Left ventricle myocardium inferior (tissue), 1 donor: ENCODE measurements at regions not wholly inside any gene's neighbourhood (a gene's known extent, or its start where the extent isn't known, plus 50 kb on each side); places are given as distances from the start of the nearest gene placed in this dataset.
"Not testable (repeated sequence)": the region's sequence is repeated elsewhere in the genome, so short reads cannot be mapped to it uniquely, and the experiment has no call there.

ENCODE experiments used
- DNase-seq: peaks from one replicate; pipeline ENCODE4 v3.0.0-alpha.2; 2020
- H3K27ac ChIP-seq: fragments of 200-600 bp; replicated peaks from 2 replicates; pipeline ENCODE4 v1.8.0; 2021
- H3K27me3 ChIP-seq: fragments of 200-600 bp; 2 replicates; pipeline ENCODE4 v1.8.0; 2021; ENCODE audit warnings: low read depth
- H3K36me3 ChIP-seq: fragments of 200-600 bp; 2 replicates; pipeline ENCODE4 v1.8.0; 2021
- H3K4me1 ChIP-seq: fragments of 200-600 bp; 2 replicates; pipeline ENCODE4 v1.8.0; 2021
- H3K4me3 ChIP-seq: fragments of 200-600 bp; 2 replicates; pipeline ENCODE4 v1.8.0; 2021; ENCODE audit warnings: mild to moderate bottlenecking, moderate library complexity
- H3K9me3 ChIP-seq: fragments of 200-600 bp; replicated peaks from 2 replicates; pipeline ENCODE4 v1.8.0; 2021
- CTCF ChIP-seq: fragments of 200-600 bp; IDR thresholded peaks from 2 replicates; pipeline ENCODE4 v1.8.0; 2021; ENCODE audit warnings: antibody characterized with exemption, mild to moderate bottlenecking, borderline replicate concordance
- intact Hi-C: fragments of 100-400 bp; cut with micrococcal nuclease; formaldehyde crosslinking; loops from one replicate; pipeline ENCODE4 v1.11.0; 2022
- donor health status: DM: no; HTN: yes; CAD: no; lungs with severe emphysema.

DNA sequence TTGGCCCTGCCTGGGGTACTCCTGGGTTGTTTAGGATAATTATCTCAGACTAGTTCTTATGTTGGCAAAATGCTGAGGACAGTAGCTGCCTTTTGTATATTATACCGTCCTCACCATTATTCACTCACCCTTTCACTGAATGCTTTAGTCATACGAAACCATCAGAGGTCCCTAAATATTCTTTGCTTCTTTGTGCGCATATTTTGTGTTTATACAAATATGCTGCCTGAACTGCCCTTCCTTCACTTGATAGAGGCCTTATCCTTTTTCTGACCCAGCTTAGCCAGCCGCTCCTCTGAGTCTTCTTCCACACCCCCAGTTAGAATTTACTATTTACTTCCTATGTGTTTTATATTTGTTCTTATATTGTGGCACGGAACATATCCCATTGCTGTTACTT, 70.2 kb upstream of the OSBPL3 start:
- intact Hi-C loops, result no loop called here
- TF ChIP-seq CTCF, result no peak
- no peak overlapping the region for H3K27ac ChIP-seq
- no peaks in the 10 kb centered on the region for H3K9me3 ChIP-seq
- DNase-seq, result no peak
- H3K4me1 ChIP-seq, result no peaks in the 10 kb centered on the region
- no peaks in the 10 kb centered on the region for H3K36me3 ChIP-seq
- peaks cover 7% of the 10 kb centered on the region for H3K27me3 ChIP-seq
- H3K4me3 ChIP-seq, result no peak overlapping the region

DNA sequence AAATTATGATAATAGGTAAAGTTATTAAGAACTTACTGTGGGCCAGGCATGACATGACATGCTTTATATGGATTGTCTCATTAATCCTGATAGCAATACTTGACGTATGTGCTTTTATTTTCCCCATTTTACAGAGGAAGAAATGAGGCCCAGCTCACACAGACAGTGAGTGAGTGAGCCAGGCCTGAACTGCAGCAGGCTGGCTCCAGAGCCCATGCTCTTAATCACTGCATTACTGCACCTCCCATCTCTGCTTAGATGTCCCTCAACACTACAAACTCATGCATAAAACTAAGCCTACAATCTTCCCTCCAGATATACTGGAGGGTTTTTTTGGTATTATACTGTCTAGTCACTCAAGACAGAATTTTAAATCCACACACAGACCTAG, 68.5 kb upstream of the OSBPL3 start:
- TF ChIP-seq CTCF, result no peak

DNA sequence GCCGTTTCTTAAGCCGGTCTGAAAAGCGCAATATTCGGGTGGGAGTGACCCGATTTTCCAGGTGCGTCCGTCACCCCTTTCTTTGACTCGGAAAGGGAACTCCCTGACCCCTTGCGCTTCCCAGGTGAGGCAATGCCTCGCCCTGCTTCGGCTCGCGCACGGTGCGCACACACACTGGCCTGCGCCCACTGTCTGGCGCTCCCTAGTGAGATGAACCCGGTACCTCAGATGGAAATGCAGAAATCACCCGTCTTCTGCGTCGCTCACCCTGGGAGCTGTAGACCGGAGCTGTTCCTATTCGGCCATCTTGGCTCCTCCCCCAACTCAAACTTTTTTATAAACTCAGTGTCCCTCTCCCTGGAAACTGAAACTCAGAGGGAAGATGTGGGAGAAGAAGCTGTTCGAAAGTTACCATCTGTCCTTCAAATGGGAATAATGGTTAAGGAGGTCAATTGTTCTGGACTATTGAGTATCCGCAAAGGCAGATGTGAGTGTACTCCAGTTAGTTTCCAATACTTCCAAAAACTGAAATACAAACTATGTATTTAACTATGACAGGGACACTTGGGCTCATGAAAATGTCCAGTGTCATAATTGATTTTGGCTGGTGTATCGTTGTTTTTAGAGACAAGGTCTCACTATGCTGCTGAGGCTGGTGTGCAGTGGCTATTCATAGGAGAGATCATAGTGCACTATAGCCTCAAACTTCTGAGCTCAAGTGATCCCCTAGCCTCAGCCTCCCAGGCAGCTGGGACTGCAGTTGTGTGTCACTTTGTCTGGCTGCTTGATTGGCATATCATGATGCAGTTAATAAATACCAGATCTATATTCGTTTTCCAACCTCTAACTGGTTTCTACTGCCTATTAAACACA, 67.8 kb upstream of the OSBPL3 start:
- H3K27me3 ChIP-seq, DNase-seq, H3K36me3 ChIP-seq, intact Hi-C loops, H3K27ac ChIP-seq, H3K9me3 ChIP-seq, H3K4me3 ChIP-seq, H3K4me1 ChIP-seq: not testable (repeated sequence)

More for the DNA sequence above, 68.5 kb upstream of the OSBPL3 start:
- Histone ChIP-seq H3K36me3 (no peaks in the 10 kb centered on the region), H3K4me3 (no peak overlapping the region), H3K9me3 (no peaks in the 10 kb centered on the region), H3K27ac (no peak overlapping the region), H3K4me1 (no peaks in the 10 kb centered on the region), H3K27me3 (no peaks in the 10 kb centered on the region)
- DNase-seq, result no peak
- intact Hi-C loops, result no loop called here

DNA sequence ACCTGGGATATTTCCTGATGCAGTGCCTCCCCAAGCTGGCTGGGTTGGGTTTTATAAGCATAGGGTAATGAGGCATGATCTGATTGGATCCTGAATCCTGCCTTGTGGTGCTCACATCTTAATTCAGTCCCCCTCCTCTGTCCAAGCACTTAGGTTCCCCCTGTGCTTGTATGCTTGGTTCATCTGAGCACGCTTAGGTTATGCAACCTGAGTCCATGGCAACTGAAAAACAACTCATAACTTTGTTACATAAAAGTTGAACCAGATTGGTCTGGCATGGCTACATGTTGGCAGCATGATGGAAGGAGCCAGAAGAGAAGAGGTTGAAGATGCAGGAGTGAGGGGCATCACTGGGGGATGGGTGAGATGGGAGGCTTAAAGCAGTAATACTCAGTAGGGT, 57.3 kb upstream of the OSBPL3 start:
- H3K9me3 ChIP-seq, result peaks cover 19% of the 10 kb centered on the region
- H3K36me3 ChIP-seq, result no peaks in the 10 kb centered on the region
- no peak overlapping the region for H3K4me3 ChIP-seq
- H3K27ac ChIP-seq, result no peak overlapping the region
- no peak for DNase-seq
- no peaks in the 10 kb centered on the region for H3K4me1 ChIP-seq
- intact Hi-C loops, result no loop called here
- no peaks in the 10 kb centered on the region for H3K27me3 ChIP-seq
- TF ChIP-seq CTCF, result no peak

- Histone ChIP-seq H3K4me3 (no peak overlapping the region), H3K9me3 (peaks cover 19% of the 10 kb centered on the region), H3K27me3 (no peaks in the 10 kb centered on the region), H3K36me3 (no peaks in the 10 kb centered on the region), H3K4me1 (no peaks in the 10 kb centered on the region), H3K27ac (no peak overlapping the region)
- no peak for TF ChIP-seq CTCF
- intact Hi-C loops, result no loop called here
- no peak for DNase-seq
Measured at GRCh38 chr7:25035274-25035673, 55.3 kb upstream of the OSBPL3 start.

DNA sequence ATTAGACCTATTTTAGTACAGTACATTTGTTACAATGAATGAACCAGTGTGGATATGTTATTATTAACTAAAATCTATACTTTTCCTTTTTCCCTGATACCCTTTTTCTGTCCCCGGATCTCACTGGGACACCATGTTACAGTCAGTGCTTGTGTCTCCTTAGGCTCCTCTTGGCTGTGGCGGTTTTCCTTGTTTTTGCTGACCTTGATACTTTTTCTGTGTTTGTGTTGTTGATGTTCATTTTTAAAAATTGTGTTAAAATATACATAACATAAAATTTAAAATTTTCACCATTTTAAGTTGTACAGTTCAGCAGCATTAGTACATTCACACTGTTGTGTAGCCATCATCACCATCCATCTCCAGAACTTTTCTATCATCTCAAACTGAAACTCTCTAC, 54.2 kb upstream of the OSBPL3 start:
- peaks cover 6% of the 10 kb centered on the region for H3K4me1 ChIP-seq
- no peak overlapping the region for H3K27ac ChIP-seq
- no peaks in the 10 kb centered on the region for H3K27me3 ChIP-seq
- no peak for TF ChIP-seq CTCF
- H3K9me3 ChIP-seq, result peaks cover 19% of the 10 kb centered on the region
- no peak for DNase-seq
- intact Hi-C loops, result no loop called here
- no peak overlapping the region for H3K4me3 ChIP-seq
- no peaks in the 10 kb centered on the region for H3K36me3 ChIP-seq
